ENCODE measurements at regions not wholly inside any gene's neighbourhood (a gene's known extent, or its start where the extent isn't known, plus 50 kb on each side); places are given as distances from the start of the nearest gene placed in this dataset.

GRCh38 chr11:13836666-13837065, 125.9 kb upstream of the SPON1 start:
- H4K20me1 ChIP-seq (replicated peaks; ENCODE audit: insufficient read depth), result no peaks in the 10 kb centered on the region
- H3K9me2 ChIP-seq (ENCODE audit: insufficient read depth), result 0 out of 2 replicates have a peak, but pooled peaks cover 10% of the 10 kb centered on the region
- DNase-seq (ENCODE audit: low spot score) (no peak), ATAC-seq (no peak)
- Mint-ChIP-seq H3K4me1 (peaks cover 9% of the 10 kb centered on the region), H3K36me3 (ENCODE audit: low read depth) (peaks cover 16% of the 10 kb centered on the region; the same call in 2 of the 3 replicates), H3K4me3 (no peak overlapping the region), H3K9me3 (peaks cover 10% of the 10 kb centered on the region; the same call in 2 of the 3 replicates), H3K27me3 (ENCODE audit: insufficient read depth, low read depth, poor library complexity) (peaks cover 10% of the 10 kb centered on the region), H3K27ac (no peak overlapping the region)
- no peaks in the 10 kb centered on the region for H3K36me3 ChIP-seq (ENCODE audit: insufficient read depth)
- no peaks in the 10 kb centered on the region for H3K27me3 ChIP-seq (ENCODE audit: insufficient read depth)
- no peak for TF ChIP-seq CREB1 (CRISPR knock-in tag; IDR thresholded peaks at IDR 0.05; ENCODE audit: low read depth)
- no peak for TF ChIP-seq POLR2AphosphoS5 (IDR thresholded peaks at IDR 0.05; ENCODE audit: low read depth)
- H3K4me2 ChIP-seq, result no peak overlapping the region
- no peak overlapping the region; the same call in 1 of the 2 replicates for H2AFZ ChIP-seq
- no peaks in the 10 kb centered on the region for H3F3A ChIP-seq (replicated peaks; ENCODE audit: low read depth)
- no peaks in the 10 kb centered on the region for H3K79me2 ChIP-seq (replicated peaks; ENCODE audit: insufficient read depth)
- no peak overlapping the region for H3K4me3 ChIP-seq
- no peak overlapping the region for H3K27ac ChIP-seq (ENCODE audit: low read depth)
- H3K4me1 ChIP-seq (ENCODE audit: insufficient read depth), result no peaks in the 10 kb centered on the region

GRCh38 chr11:13837286-13837685, 125.2 kb upstream of the SPON1 start:
- Histone ChIP-seq H4K20me1 (replicated peaks; ENCODE audit: insufficient read depth) (no peaks in the 10 kb centered on the region), H3F3A (replicated peaks; ENCODE audit: low read depth) (no peaks in the 10 kb centered on the region), H3K4me2 (no peak overlapping the region), H3K36me3 (ENCODE audit: insufficient read depth) (no peaks in the 10 kb centered on the region), H3K4me1 (ENCODE audit: insufficient read depth) (no peaks in the 10 kb centered on the region), H3K27me3 (ENCODE audit: insufficient read depth) (no peaks in the 10 kb centered on the region), H3K27ac (ENCODE audit: low read depth) (no peak overlapping the region), H2AFZ (no peak overlapping the region; the same call in 1 of the 2 replicates), H3K9me2 (ENCODE audit: insufficient read depth) (0 out of 2 replicates have a peak, but pooled peaks cover 7% of the 10 kb centered on the region), H3K4me3 (no peak overlapping the region), H3K79me2 (replicated peaks; ENCODE audit: insufficient read depth) (no peaks in the 10 kb centered on the region)
- DNase-seq (ENCODE audit: low spot score) (no peak), ATAC-seq (no peak)
- Mint-ChIP-seq H3K27ac (no peak overlapping the region), H3K4me1 (peaks cover 9% of the 10 kb centered on the region), H3K36me3 (ENCODE audit: low read depth) (peaks cover 15% of the 10 kb centered on the region; the same call in 2 of the 3 replicates), H3K27me3 (ENCODE audit: insufficient read depth, low read depth, poor library complexity) (peaks cover 7% of the 10 kb centered on the region), H3K4me3 (no peak overlapping the region), H3K9me3 (peaks cover 10% of the 10 kb centered on the region; the same call in 2 of the 3 replicates)
- TF ChIP-seq CTCF (conservative IDR thresholded peaks at IDR 0.05; ENCODE audit: low read depth in 2 of 2) (no peak), NANOG (IDR thresholded peaks at IDR 0.05; ENCODE audit: borderline replicate concordance) (no peak), ETS1 (IDR thresholded peaks at IDR 0.05) (no peak), ZNF114 (CRISPR knock-in tag; IDR thresholded peaks at IDR 0.05) (no peak), STAT1 (IDR thresholded peaks at IDR 0.05; ENCODE audit: unreplicated experiment) (no peak), EZH2phosphoT487 (IDR thresholded peaks at IDR 0.05; ENCODE audit: unreplicated experiment) (no peak), ZNF462 (CRISPR knock-in tag; IDR thresholded peaks at IDR 0.05) (no peak), REST (IDR thresholded peaks at IDR 0.05; ENCODE audit: unreplicated experiment) (no peak)
